Sigmoid colon (tissue), 3 donors: ENCODE measurements at regions not wholly inside any gene's neighbourhood (a gene's known extent, or its start where the extent isn't known, plus 50 kb on each side); places are given as distances from the start of the nearest gene placed in this dataset.

Source experiments
- CTCF ChIP-seq, 4 experiments: fragments of 450-650 bp in 3 of 4; fragments of 200-600 bp in 1 of 4; IDR thresholded peaks; one replicate each; pipeline ENCODE4 v1.5.1; 2016 to 2019; ENCODE audit warnings: antibody characterized with exemption in 4 of 4, mild to moderate bottlenecking in 3 of 4, moderate library complexity in 2 of 4
- POLR2A ChIP-seq, 2 donors: fragments of 450-650 bp; IDR thresholded peaks; one replicate each; pipeline ENCODE4 v1.6.1; 2016; ENCODE audit warnings: antibody characterized with exemption in 2 of 2, mild to moderate bottlenecking in 2 of 2, moderate library complexity in 2 of 2

- TF ChIP-seq CTCF (IDR thresholded peaks at IDR 0.05) (no peak), POLR2A (IDR thresholded peaks at IDR 0.05) (no peak)
These were observed 66.5 kb downstream of the RBFOX3 start for GRCh38 chr17:79544142-79544914.
